ENCODE measurements at regions not wholly inside any gene's neighbourhood (a gene's known extent, or its start where the extent isn't known, plus 50 kb on each side); places are given as distances from the start of the nearest gene placed in this dataset.

DNA sequence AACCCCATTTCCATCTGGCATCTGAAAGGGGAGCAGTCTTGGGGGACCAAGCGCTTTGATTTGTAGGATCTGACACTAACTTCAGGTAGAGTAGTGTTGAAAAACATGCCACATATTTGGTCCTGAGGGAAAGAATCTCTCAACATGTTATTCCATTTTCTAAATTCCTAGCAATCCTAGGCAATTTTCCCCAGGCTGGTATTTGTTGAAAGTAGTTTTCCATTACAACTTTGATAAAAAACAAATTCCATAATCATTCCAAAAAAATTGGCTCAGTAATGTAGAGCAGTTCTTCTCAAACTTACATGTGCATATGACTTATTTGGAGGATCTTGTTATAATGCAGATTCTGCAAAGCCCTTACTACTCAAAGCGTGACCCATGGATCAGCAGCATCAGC is 477.9 kb downstream of the ACTL7B start:
- H3K27ac Mint-ChIP-seq, result no peak overlapping the region
- no peaks in the 10 kb centered on the region for H4K20me1 ChIP-seq (ENCODE audit: insufficient read depth, low read length)
- TF ChIP-seq, protein P1, sequence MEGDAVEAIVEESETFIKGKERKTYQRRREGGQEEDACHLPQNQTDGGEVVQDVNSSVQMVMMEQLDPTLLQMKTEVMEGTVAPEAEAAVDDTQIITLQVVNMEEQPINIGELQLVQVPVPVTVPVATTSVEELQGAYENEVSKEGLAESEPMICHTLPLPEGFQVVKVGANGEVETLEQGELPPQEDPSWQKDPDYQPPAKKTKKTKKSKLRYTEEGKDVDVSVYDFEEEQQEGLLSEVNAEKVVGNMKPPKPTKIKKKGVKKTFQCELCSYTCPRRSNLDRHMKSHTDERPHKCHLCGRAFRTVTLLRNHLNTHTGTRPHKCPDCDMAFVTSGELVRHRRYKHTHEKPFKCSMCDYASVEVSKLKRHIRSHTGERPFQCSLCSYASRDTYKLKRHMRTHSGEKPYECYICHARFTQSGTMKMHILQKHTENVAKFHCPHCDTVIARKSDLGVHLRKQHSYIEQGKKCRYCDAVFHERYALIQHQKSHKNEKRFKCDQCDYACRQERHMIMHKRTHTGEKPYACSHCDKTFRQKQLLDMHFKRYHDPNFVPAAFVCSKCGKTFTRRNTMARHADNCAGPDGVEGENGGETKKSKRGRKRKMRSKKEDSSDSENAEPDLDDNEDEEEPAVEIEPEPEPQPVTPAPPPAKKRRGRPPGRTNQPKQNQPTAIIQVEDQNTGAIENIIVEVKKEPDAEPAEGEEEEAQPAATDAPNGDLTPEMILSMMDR (IDR thresholded peaks at IDR 0.05), result no peak
- H3K36me3 Mint-ChIP-seq, result no peaks in the 10 kb centered on the region
- no peaks in the 10 kb centered on the region for H3K27me3 ChIP-seq (ENCODE audit: control insufficient read depth in 2 of 2, insufficient read depth in 2 of 2, low read length in 2 of 2)
- H3K9me3 ChIP-seq (replicated peaks in 1 of 2; ENCODE audit: control insufficient read depth in 1 of 2, insufficient read depth in 1 of 2, low read length in 2 of 2), result peaks cover 4 to 7% of the 10 kb centered on the region in 2 donors
- no peak overlapping the region for H3K4me2 ChIP-seq (replicated peaks; ENCODE audit: extremely low read depth, low read length, poor library complexity, severe bottlenecking)
- H3K27me3 Mint-ChIP-seq (ENCODE audit: low read depth in 3 of 3), result peaks cover 0 to 2% (median 2%) of the 10 kb centered on the region in 3 donors
- no peak overlapping the region for H2AFZ ChIP-seq (ENCODE audit: insufficient read depth, low read depth, low read length, poor library complexity, severe bottlenecking)
- H3K9me3 Mint-ChIP-seq, result peaks cover 5 to 16% (median 14%) of the 10 kb centered on the region in 7 donors
- peaks cover 3% of the 10 kb centered on the region for H3K4me1 Mint-ChIP-seq
- H3K27ac ChIP-seq (ENCODE audit: low read depth in 1 of 2, low read length in 2 of 2), result no peak overlapping the region
- no peak overlapping the region for H3K4me3 ChIP-seq (replicated peaks in 1 of 3; ENCODE audit: low read depth in 2 of 3, low read length in 3 of 3)
- no peaks in the 10 kb centered on the region for H3K79me2 ChIP-seq (ENCODE audit: insufficient read depth, low read length)
- no peaks in the 10 kb centered on the region for H3K36me3 ChIP-seq (replicated peaks in 1 of 2; ENCODE audit: control insufficient read depth in 1 of 2, insufficient read depth in 2 of 2, low read length in 2 of 2)
- DNase-seq, result no peak
- intact Hi-C loops (cut with micrococcal nuclease), result no loop called here
- no CpG with 5 or more reads among the region's 2 CpGs for WGBS (ENCODE audit: insufficient coverage)
- H3K4me1 ChIP-seq (ENCODE audit: control insufficient read depth in 1 of 2, insufficient read depth in 2 of 2, low read length in 2 of 2), result no peaks in the 10 kb centered on the region
- no peak overlapping the region for H3K4me3 Mint-ChIP-seq
- no peak overlapping the region for H3K9ac ChIP-seq (ENCODE audit: insufficient read depth, low read length, poor library complexity, severe bottlenecking)

DNA sequence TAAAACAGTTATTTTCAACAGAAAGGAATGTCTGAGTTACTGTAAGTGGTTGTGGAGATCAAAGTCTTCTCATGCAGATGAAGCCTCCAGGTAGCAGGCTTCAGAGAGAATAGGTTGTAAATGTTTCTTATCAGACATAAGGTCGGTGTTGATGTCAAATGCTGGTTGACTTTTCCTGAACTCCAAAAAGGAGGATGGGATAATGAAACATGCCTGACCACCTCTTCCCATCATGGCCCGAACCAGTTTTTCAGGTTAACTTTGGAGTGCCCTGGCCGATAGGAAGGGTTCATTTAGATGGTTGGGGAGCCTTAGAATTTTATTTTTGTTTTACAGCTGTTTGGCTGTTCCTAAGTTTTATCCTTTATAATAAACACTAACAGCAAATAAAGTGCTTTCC is 478.4 kb downstream of the ACTL7B start:
- intact Hi-C loops (cut with micrococcal nuclease), result no loop called here
- Mint-ChIP-seq H3K9me3 (peaks cover 5 to 16% (median 14%) of the 10 kb centered on the region in 7 donors), H3K27ac (no peak overlapping the region), H3K27me3 (ENCODE audit: low read depth in 3 of 3) (peaks cover 0 to 2% (median 2%) of the 10 kb centered on the region in 3 donors), H3K4me3 (no peak overlapping the region), H3K36me3 (no peaks in the 10 kb centered on the region), H3K4me1 (peaks cover 3% of the 10 kb centered on the region)
- H3K79me2 ChIP-seq (ENCODE audit: insufficient read depth, low read length), result no peaks in the 10 kb centered on the region
- H3K9ac ChIP-seq (ENCODE audit: insufficient read depth, low read length, poor library complexity, severe bottlenecking), result no peak overlapping the region
- no peak overlapping the region for H3K4me3 ChIP-seq (replicated peaks in 1 of 3; ENCODE audit: low read depth in 2 of 3, low read length in 3 of 3)
- no peaks in the 10 kb centered on the region for H3K36me3 ChIP-seq (replicated peaks in 1 of 2; ENCODE audit: control insufficient read depth in 1 of 2, insufficient read depth in 2 of 2, low read length in 2 of 2)
- DNase-seq, result no peak
- H3K4me2 ChIP-seq (replicated peaks; ENCODE audit: extremely low read depth, low read length, poor library complexity, severe bottlenecking), result no peak overlapping the region
- no CpG with 5 or more reads among the region's 3 CpGs for WGBS (ENCODE audit: insufficient coverage)
- no peaks in the 10 kb centered on the region for H4K20me1 ChIP-seq (ENCODE audit: insufficient read depth, low read length)
- TF ChIP-seq, protein P1 (IDR thresholded peaks at IDR 0.05), result no peak
- H3K4me1 ChIP-seq (ENCODE audit: control insufficient read depth in 1 of 2, insufficient read depth in 2 of 2, low read length in 2 of 2), result no peaks in the 10 kb centered on the region
- H3K27me3 ChIP-seq (ENCODE audit: control insufficient read depth in 2 of 2, insufficient read depth in 2 of 2, low read length in 2 of 2), result no peaks in the 10 kb centered on the region
- peaks cover 4 to 7% of the 10 kb centered on the region in 2 donors for H3K9me3 ChIP-seq (replicated peaks in 1 of 2; ENCODE audit: control insufficient read depth in 1 of 2, insufficient read depth in 1 of 2, low read length in 2 of 2)
- H3K27ac ChIP-seq (ENCODE audit: low read depth in 1 of 2, low read length in 2 of 2), result no peak overlapping the region
- H2AFZ ChIP-seq (ENCODE audit: insufficient read depth, low read depth, low read length, poor library complexity, severe bottlenecking), result no peak overlapping the region

Data from CD14-positive monocyte (primary cell).